ENCODE measurements at regions not wholly inside any gene's neighbourhood (a gene's known extent, or its start where the extent isn't known, plus 50 kb on each side); places are given as distances from the start of the nearest gene placed in this dataset.

DNA sequence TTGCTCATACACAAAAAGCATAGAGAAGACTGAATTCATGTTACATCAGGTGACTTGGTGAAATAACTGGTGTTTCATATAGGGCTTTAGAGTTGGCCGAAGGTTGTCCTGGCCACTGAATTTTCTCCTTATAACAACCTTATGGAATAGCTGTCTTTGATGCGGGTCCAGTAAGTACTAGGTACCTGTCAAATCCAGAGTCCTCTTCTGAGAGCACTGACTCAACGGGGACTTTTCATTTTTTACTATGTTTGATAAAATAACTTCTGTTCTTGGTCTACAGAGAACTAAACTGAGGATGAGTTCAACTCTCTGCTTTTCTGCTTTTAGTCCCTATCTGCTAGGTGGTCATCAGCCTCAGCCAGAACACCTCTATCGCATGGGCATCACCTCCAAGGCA lies 76.1 kb upstream of the JAK1 start:
- Histone ChIP-seq H3K79me2 (ENCODE audit: low read depth) (no peaks in the 10 kb centered on the region), H3F3A (ENCODE audit: low read depth) (no peaks in the 10 kb centered on the region), H3K4me3 (no peak overlapping the region), H3K9ac (no peak overlapping the region), H3K27me3 (no peaks in the 10 kb centered on the region), H3K4me1 (no peaks in the 10 kb centered on the region), H3K9me3 (ENCODE audit: low read depth) (no peaks in the 10 kb centered on the region), H4K20me1 (ENCODE audit: low read depth) (no peaks in the 10 kb centered on the region), H3K36me3 (no peaks in the 10 kb centered on the region), H3K4me2 (no peak overlapping the region), H2AFZ (replicated peaks) (no peak overlapping the region), H3K27ac (no peak overlapping the region)
- no peak overlapping the region for H3K27ac Mint-ChIP-seq
- no peaks in the 10 kb centered on the region for H3K36me3 Mint-ChIP-seq
- H3K4me1 Mint-ChIP-seq = peaks cover 3% of the 10 kb centered on the region
- no peak for DNase-seq (ENCODE audit: low spot score)
- no peak overlapping the region for H3K4me3 Mint-ChIP-seq
- H3K9me3 Mint-ChIP-seq = no peaks in the 10 kb centered on the region
- no peak for TF ChIP-seq EZH2phosphoT487 (IDR thresholded peaks at IDR 0.05)
- no peak for TF ChIP-seq CTCF (IDR thresholded peaks at IDR 0.05)
- no peak for TF ChIP-seq EZH2 (IDR thresholded peaks at IDR 0.05)
- H3K27me3 Mint-ChIP-seq (ENCODE audit: insufficient read depth, low read depth) = no peaks in the 10 kb centered on the region

DNA sequence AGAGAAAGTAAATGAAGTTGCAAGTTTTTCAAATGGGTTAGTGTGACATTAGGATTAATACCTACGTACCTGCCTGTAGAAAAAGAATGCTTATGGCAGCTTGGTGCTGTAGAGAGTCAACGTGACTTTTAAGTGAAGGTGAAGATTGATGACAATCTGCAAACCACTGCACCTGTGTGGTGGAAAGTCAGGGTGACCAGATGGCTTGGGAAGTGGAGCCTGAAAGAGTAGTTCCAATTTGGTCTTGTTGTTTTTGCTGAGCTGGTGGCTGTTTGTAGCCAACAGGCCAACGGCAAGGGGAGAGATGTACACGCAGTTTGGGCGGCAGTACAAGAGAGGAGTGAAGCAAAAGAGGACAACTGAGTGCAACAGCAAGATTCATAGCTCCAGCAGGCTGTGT lies 78.1 kb upstream of the JAK1 start:
- Histone ChIP-seq H4K20me1 (ENCODE audit: low read depth) (no peaks in the 10 kb centered on the region), H3K36me3 (no peaks in the 10 kb centered on the region), H3K27ac (no peak overlapping the region), H2AFZ (replicated peaks) (no peak overlapping the region), H3K4me3 (no peak overlapping the region), H3K9ac (no peak overlapping the region), H3K4me2 (no peak overlapping the region), H3K4me1 (no peaks in the 10 kb centered on the region), H3F3A (ENCODE audit: low read depth) (no peaks in the 10 kb centered on the region), H3K27me3 (no peaks in the 10 kb centered on the region), H3K9me3 (ENCODE audit: low read depth) (no peaks in the 10 kb centered on the region), H3K79me2 (ENCODE audit: low read depth) (no peaks in the 10 kb centered on the region)
- Mint-ChIP-seq H3K4me3 (no peak overlapping the region), H3K27ac (no peak overlapping the region), H3K9me3 (no peaks in the 10 kb centered on the region), H3K4me1 (peaks cover 3% of the 10 kb centered on the region), H3K27me3 (ENCODE audit: insufficient read depth, low read depth) (no peaks in the 10 kb centered on the region), H3K36me3 (no peaks in the 10 kb centered on the region)
- no peak for DNase-seq (ENCODE audit: low spot score)
- no peak for TF ChIP-seq EZH2 (IDR thresholded peaks at IDR 0.05)

GRCh38 chr1:65045022-65045817 lies 78.9 kb upstream of the JAK1 start:
- no peak for TF ChIP-seq EZH2phosphoT487 (IDR thresholded peaks at IDR 0.05)
- TF ChIP-seq EZH2 (IDR thresholded peaks at IDR 0.05) = no peak
- no peak for TF ChIP-seq CTCF (IDR thresholded peaks at IDR 0.05)
- Histone ChIP-seq H3K4me1 (no peaks in the 10 kb centered on the region), H3K4me3 (no peak overlapping the region), H3K4me2 (no peak overlapping the region), H3K27ac (no peak overlapping the region), H2AFZ (replicated peaks) (no peak overlapping the region), H3K27me3 (no peaks in the 10 kb centered on the region), H3F3A (ENCODE audit: low read depth) (no peaks in the 10 kb centered on the region), H3K36me3 (no peaks in the 10 kb centered on the region), H3K79me2 (ENCODE audit: low read depth) (no peaks in the 10 kb centered on the region), H4K20me1 (ENCODE audit: low read depth) (no peaks in the 10 kb centered on the region), H3K9me3 (ENCODE audit: low read depth) (no peaks in the 10 kb centered on the region), H3K9ac (no peak overlapping the region)
- Mint-ChIP-seq H3K4me1 (peaks cover 3% of the 10 kb centered on the region), H3K9me3 (no peaks in the 10 kb centered on the region), H3K27ac (peak overlapping the region; percentile 78), H3K27me3 (ENCODE audit: insufficient read depth, low read depth) (no peaks in the 10 kb centered on the region), H3K4me3 (no peak overlapping the region), H3K36me3 (no peaks in the 10 kb centered on the region)
- DNase-seq (ENCODE audit: low spot score) = no peak

DNA sequence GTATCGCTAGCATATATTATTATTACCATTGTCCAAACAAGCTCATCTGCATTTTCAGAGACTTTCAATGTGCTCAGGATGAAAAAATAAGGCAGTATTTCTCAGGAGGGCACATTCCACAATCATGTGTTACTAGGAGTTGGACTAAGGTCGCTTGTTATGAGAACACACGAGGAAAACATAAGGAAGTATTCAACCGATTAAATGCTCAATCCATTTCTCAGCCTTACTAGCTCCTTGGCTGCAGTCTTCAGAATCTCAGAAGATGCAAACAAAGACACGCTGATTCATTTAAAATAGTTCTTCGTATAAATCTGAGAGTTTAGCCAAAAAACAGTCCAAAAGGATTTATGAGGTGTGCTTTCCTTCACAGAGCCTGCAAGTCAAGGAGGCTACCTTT lies 82.0 kb upstream of the JAK1 start:
- no peaks in the 10 kb centered on the region for H3F3A ChIP-seq (ENCODE audit: low read depth)
- no peaks in the 10 kb centered on the region for H3K9me3 ChIP-seq (ENCODE audit: low read depth)
- no peak overlapping the region for H2AFZ ChIP-seq (replicated peaks)
- H4K20me1 ChIP-seq (ENCODE audit: low read depth) = no peaks in the 10 kb centered on the region
- H3K4me3 Mint-ChIP-seq = no peak overlapping the region
- no peak overlapping the region for H3K9ac ChIP-seq
- no peaks in the 10 kb centered on the region for H3K27me3 ChIP-seq
- H3K79me2 ChIP-seq (ENCODE audit: low read depth) = no peaks in the 10 kb centered on the region
- H3K9me3 Mint-ChIP-seq = no peaks in the 10 kb centered on the region
- H3K27me3 Mint-ChIP-seq (ENCODE audit: insufficient read depth, low read depth) = no peaks in the 10 kb centered on the region
- H3K4me3 ChIP-seq = no peak overlapping the region
- H3K4me2 ChIP-seq = no peak overlapping the region
- H3K27ac ChIP-seq = no peak overlapping the region
- no peaks in the 10 kb centered on the region for H3K36me3 ChIP-seq
- DNase-seq (ENCODE audit: low spot score) = no peak
- no peaks in the 10 kb centered on the region for H3K4me1 Mint-ChIP-seq
- no peaks in the 10 kb centered on the region for H3K36me3 Mint-ChIP-seq
- no peaks in the 10 kb centered on the region for H3K4me1 ChIP-seq
- H3K27ac Mint-ChIP-seq = no peak overlapping the region
- TF ChIP-seq EZH2phosphoT487 (IDR thresholded peaks at IDR 0.05) = no peak
- no peak for TF ChIP-seq EZH2 (IDR thresholded peaks at IDR 0.05)
- no peak for TF ChIP-seq CTCF (IDR thresholded peaks at IDR 0.05)

Data from neural progenitor cell (in vitro differentiated cells).